Neural progenitor cell (in vitro differentiated cells): ENCODE measurements at regions not wholly inside any gene's neighbourhood (a gene's known extent, or its start where the extent isn't known, plus 50 kb on each side); places are given as distances from the start of the nearest gene placed in this dataset.

Experiments used
- DNase-seq: peaks from one replicate; pipeline ENCODE4 v3.0.0-alpha.2; 2016; ENCODE audit warnings: low spot score
- H2AFZ ChIP-seq: fragments of 200-600 bp; sonication (generic); replicated peaks from 2 replicates; pipeline ENCODE4 v1.6.1; 2016; ENCODE audit warnings: antibody characterized with exemption
- H3F3A ChIP-seq: fragments of 200-600 bp; sonication (generic); 2 replicates; pipeline ENCODE4 v1.6.1; 2016; ENCODE audit warnings: antibody characterized with exemption, low read depth
- H3K27ac ChIP-seq: fragments of 200-600 bp; sonication (generic); 2 replicates; pipeline ENCODE4 v1.5.1; 2016; ENCODE audit warnings: mild to moderate bottlenecking
- H3K27me3 ChIP-seq: fragments of 200-600 bp; sonication (generic); 2 replicates; pipeline ENCODE4 v1.6.1; 2016; ENCODE audit warnings: mild to moderate bottlenecking, moderate library complexity
- H3K36me3 ChIP-seq: fragments of 200-600 bp; sonication (generic); 2 replicates; pipeline ENCODE4 v1.5.1; 2016
- H3K4me1 ChIP-seq: fragments of 200-600 bp; sonication (generic); 2 replicates; pipeline ENCODE4 v1.6.1; 2016; ENCODE audit warnings: mixed run types
- H3K4me2 ChIP-seq: fragments of 200-600 bp; sonication (generic); 2 replicates; pipeline ENCODE4 v1.6.1; 2016
- H3K4me3 ChIP-seq: fragments of 200-600 bp; sonication (generic); 2 replicates; pipeline ENCODE4 v1.5.1; 2016
- H3K79me2 ChIP-seq: fragments of 200-600 bp; sonication (generic); 2 replicates; pipeline ENCODE4 v1.6.1; 2016; ENCODE audit warnings: low read depth
- H3K9ac ChIP-seq: fragments of 200-600 bp; sonication (generic); 2 replicates; pipeline ENCODE4 v1.6.1; 2016
- H3K9me3 ChIP-seq: fragments of 200-600 bp; sonication (generic); 2 replicates; pipeline ENCODE4 v1.5.1; 2016; ENCODE audit warnings: low read depth
- H4K20me1 ChIP-seq: fragments of 200-600 bp; sonication (generic); 2 replicates; pipeline ENCODE4 v1.6.1; 2016; ENCODE audit warnings: low read depth
- H3K27ac Mint-ChIP-seq: 3 replicates; pipeline ENCODE4 v1.8.0; 2021; ENCODE audit warnings: mixed read lengths
- H3K27me3 Mint-ChIP-seq: 2 replicates; pipeline ENCODE4 v1.8.0; 2022; ENCODE audit warnings: low read depth, mild to moderate bottlenecking, inconsistent platforms, moderate library complexity, mixed read lengths; ENCODE audit not compliant: insufficient read depth
- H3K36me3 Mint-ChIP-seq: 3 replicates; pipeline ENCODE4 v1.8.0; 2021; ENCODE audit warnings: mixed read lengths
- H3K4me1 Mint-ChIP-seq: 3 replicates; pipeline ENCODE4 v1.8.0; 2021; ENCODE audit warnings: mixed read lengths
- H3K4me3 Mint-ChIP-seq: 3 replicates; pipeline ENCODE4 v1.8.0; 2021; ENCODE audit warnings: mild to moderate bottlenecking, moderate library complexity, mixed read lengths
- H3K9me3 Mint-ChIP-seq: 3 replicates; pipeline ENCODE4 v1.8.0; 2020; ENCODE audit warnings: mixed read lengths
- CTCF ChIP-seq: fragments of 200-600 bp; sonication (generic); IDR thresholded peaks from 2 replicates; pipeline ENCODE4 v1.5.1; 2017; ENCODE audit warnings: antibody characterized with exemption, mild to moderate bottlenecking
- EZH2 ChIP-seq: fragments of 200-600 bp; sonication (generic); IDR thresholded peaks from 2 replicates; pipeline ENCODE4 v1.6.1; 2017; ENCODE audit warnings: antibody characterized with exemption, mild to moderate bottlenecking, moderate library complexity
- EZH2phosphoT487 ChIP-seq: fragments of 200-600 bp; sonication (generic); IDR thresholded peaks from 2 replicates; pipeline ENCODE4 v1.6.1; 2017; ENCODE audit warnings: antibody characterized with exemption

- Histone ChIP-seq H3K9me3 (no peaks in the 10 kb centered on the region), H3K9ac (no peak overlapping the region), H3K79me2 (no peaks in the 10 kb centered on the region), H3F3A (no peaks in the 10 kb centered on the region), H3K4me2 (no peak overlapping the region), H3K27me3 (no peaks in the 10 kb centered on the region), H2AFZ (no peak overlapping the region), H3K4me1 (no peaks in the 10 kb centered on the region), H4K20me1 (no peaks in the 10 kb centered on the region), H3K4me3 (no peak overlapping the region), H3K36me3 (no peaks in the 10 kb centered on the region), H3K27ac (no peak overlapping the region)
- H3K4me3 Mint-ChIP-seq: no peak overlapping the region
- no peaks in the 10 kb centered on the region for H3K36me3 Mint-ChIP-seq
- peaks cover 3% of the 10 kb centered on the region for H3K27me3 Mint-ChIP-seq
- H3K9me3 Mint-ChIP-seq: no peaks in the 10 kb centered on the region
- no peak for DNase-seq
- no peak overlapping the region for H3K27ac Mint-ChIP-seq
- peaks cover 12% of the 10 kb centered on the region for H3K4me1 Mint-ChIP-seq
- no peak for TF ChIP-seq EZH2phosphoT487
Measured at GRCh38 chr1:36536727-36537126, 54.0 kb upstream of the CSF3R start.

- Mint-ChIP-seq H3K9me3 (no peaks in the 10 kb centered on the region), H3K4me3 (no peak overlapping the region), H3K36me3 (no peaks in the 10 kb centered on the region), H3K27me3 (peaks cover 6% of the 10 kb centered on the region), H3K27ac (no peak overlapping the region), H3K4me1 (peaks cover 12% of the 10 kb centered on the region)
- no peaks in the 10 kb centered on the region for H4K20me1 ChIP-seq
- no peaks in the 10 kb centered on the region for H3K27me3 ChIP-seq
- H3K4me3 ChIP-seq: no peak overlapping the region
- no peak for DNase-seq
- H3F3A ChIP-seq: no peaks in the 10 kb centered on the region
- H3K9ac ChIP-seq: no peak overlapping the region
- no peak overlapping the region for H2AFZ ChIP-seq
- TF ChIP-seq EZH2 (no peak), EZH2phosphoT487 (no peak), CTCF (no peak)
- H3K4me2 ChIP-seq: no peak overlapping the region
- no peaks in the 10 kb centered on the region for H3K4me1 ChIP-seq
- no peak overlapping the region for H3K27ac ChIP-seq
- no peaks in the 10 kb centered on the region for H3K9me3 ChIP-seq
- no peaks in the 10 kb centered on the region for H3K79me2 ChIP-seq
- H3K36me3 ChIP-seq: no peaks in the 10 kb centered on the region
Measured at GRCh38 chr1:36534711-36535412, 52.1 kb upstream of the CSF3R start.

- Histone ChIP-seq H4K20me1 (no peaks in the 10 kb centered on the region), H3K27ac (no peak overlapping the region), H3K4me2 (no peak overlapping the region), H3K9me3 (no peaks in the 10 kb centered on the region), H3K9ac (no peak overlapping the region), H3K27me3 (no peaks in the 10 kb centered on the region), H2AFZ (no peak overlapping the region), H3K36me3 (no peaks in the 10 kb centered on the region), H3F3A (no peaks in the 10 kb centered on the region), H3K4me1 (no peaks in the 10 kb centered on the region), H3K79me2 (no peaks in the 10 kb centered on the region), H3K4me3 (no peak overlapping the region)
- Mint-ChIP-seq H3K27me3 (peaks cover 5% of the 10 kb centered on the region), H3K4me3 (no peak overlapping the region), H3K4me1 (peaks cover 9% of the 10 kb centered on the region), H3K9me3 (no peaks in the 10 kb centered on the region), H3K27ac (no peak overlapping the region), H3K36me3 (no peaks in the 10 kb centered on the region)
- no peak for DNase-seq
- TF ChIP-seq EZH2 (no peak), EZH2phosphoT487 (no peak), CTCF (no peak)
Measured at GRCh38 chr1:36533897-36534296, 51.2 kb upstream of the CSF3R start.

DNA sequence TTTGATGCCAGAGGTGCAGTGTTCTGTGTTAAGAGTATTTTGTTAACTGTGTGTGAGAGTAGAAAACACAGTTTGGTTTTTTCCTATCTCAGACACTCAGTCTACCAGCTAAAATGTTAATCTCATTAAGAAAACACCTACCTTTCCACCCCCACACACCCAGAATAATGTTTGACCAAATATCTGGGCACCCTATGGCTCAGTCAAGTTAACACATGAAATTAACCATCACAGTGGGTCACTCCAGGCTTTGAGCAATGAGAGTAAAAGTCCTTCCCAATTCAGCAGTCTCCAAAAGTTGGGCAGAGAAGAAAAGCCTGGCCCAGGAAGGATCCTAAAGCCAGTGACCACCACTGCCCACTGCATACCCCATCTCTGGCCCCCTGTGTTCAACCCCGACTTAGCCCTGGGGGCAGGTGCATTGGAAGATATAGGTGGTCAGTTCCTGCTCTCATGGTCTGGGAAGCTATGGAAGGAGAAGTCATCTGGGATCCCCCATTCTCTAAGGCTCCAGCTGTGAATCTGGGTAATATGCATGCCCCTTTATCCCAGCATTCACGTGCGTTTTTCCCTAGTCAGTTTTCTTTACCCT lies 50.2 kb upstream of the CSF3R start:
- Mint-ChIP-seq H3K4me3 (no peak overlapping the region), H3K36me3 (no peaks in the 10 kb centered on the region), H3K27ac (no peak overlapping the region), H3K4me1 (peaks cover 11% of the 10 kb centered on the region), H3K27me3 (peaks cover 5% of the 10 kb centered on the region), H3K9me3 (no peaks in the 10 kb centered on the region)
- H3K9ac ChIP-seq: no peak overlapping the region
- H3K4me1 ChIP-seq: no peaks in the 10 kb centered on the region
- no peak overlapping the region for H3K4me2 ChIP-seq
- no peak overlapping the region for H3K4me3 ChIP-seq
- no peaks in the 10 kb centered on the region for H3F3A ChIP-seq
- no peaks in the 10 kb centered on the region for H4K20me1 ChIP-seq
- no peak for DNase-seq
- H3K9me3 ChIP-seq: no peaks in the 10 kb centered on the region
- no peaks in the 10 kb centered on the region for H3K27me3 ChIP-seq
- no peak overlapping the region for H2AFZ ChIP-seq
- TF ChIP-seq EZH2phosphoT487: no peak
- no peak overlapping the region for H3K27ac ChIP-seq
- H3K79me2 ChIP-seq: no peaks in the 10 kb centered on the region
- no peaks in the 10 kb centered on the region for H3K36me3 ChIP-seq
